CD4-positive, alpha-beta T cell treated with Interleukin-4 for 4 hours (primary cell): ENCODE measurements at regions not wholly inside any gene's neighbourhood (a gene's known extent, or its start where the extent isn't known, plus 50 kb on each side); places are given as distances from the start of the nearest gene placed in this dataset.
"Not testable (repeated sequence)": the region's sequence is repeated elsewhere in the genome, so short reads cannot be mapped to it uniquely, and the experiment has no call there.

Experiments
- DNase-seq: peaks from one replicate; pipeline ENCODE4 v3.0.0-alpha.2; 2020

- DNase-seq, result no peak
These were observed 121.2 kb upstream of the ERG start for GRCh38 chr21:38619480-38619879.

- DNase-seq, result no peak
These were observed 121.8 kb upstream of the ERG start for GRCh38 chr21:38619992-38620479.

- no peak for DNase-seq
These were observed 122.9 kb upstream of the ERG start for GRCh38 chr21:38621132-38621531.

GRCh38 chr21:38622081-38622826 is 124.0 kb upstream of the ERG start:
- no peak for DNase-seq

- no peak for DNase-seq
These were observed 124.5 kb upstream of the ERG start for GRCh38 chr21:38622827-38623209.

GRCh38 chr21:38623552-38623951 is 125.3 kb upstream of the ERG start:
- DNase-seq, result no peak

- DNase-seq, result no peak
These were observed 126.7 kb upstream of the ERG start for GRCh38 chr21:38625000-38625399.

GRCh38 chr21:38626306-38626705 is 128.0 kb upstream of the ERG start:
- DNase-seq, result no peak

GRCh38 chr21:38628349-38628748 is 130.1 kb upstream of the ERG start:
- DNase-seq, result no peak

GRCh38 chr21:38631206-38631605 is 132.9 kb upstream of the ERG start:
- DNase-seq, result no peak

GRCh38 chr21:38631676-38632075 is 133.4 kb upstream of the ERG start:
- DNase-seq, result no peak

- DNase-seq, result no peak
These were observed 138.9 kb upstream of the ERG start for GRCh38 chr21:38637161-38637560.

- DNase-seq, result no peak
These were observed 141.5 kb upstream of the ERG start for GRCh38 chr21:38639571-38640354.

GRCh38 chr21:38640355-38640742 is 142.1 kb upstream of the ERG start:
- DNase-seq, result not testable (repeated sequence)

- no peak for DNase-seq
These were observed 145.2 kb upstream of the ERG start for GRCh38 chr21:38643404-38644023.

- DNase-seq, result no peak
These were observed 147.0 kb upstream of the ERG start for GRCh38 chr21:38645282-38645681.

GRCh38 chr21:38646213-38646837 is 148.0 kb upstream of the ERG start:
- no peak for DNase-seq

- DNase-seq, result no peak
These were observed 150.8 kb upstream of the ERG start for GRCh38 chr21:38649120-38649519.

- DNase-seq, result no peak
These were observed 153.3 kb upstream of the ERG start for GRCh38 chr21:38651570-38651969.

GRCh38 chr21:38652396-38652795 is 153.3 kb upstream of the ETS2 start:
- no peak for DNase-seq

- no peak for DNase-seq
These were observed 151.1 kb upstream of the ETS2 start for GRCh38 chr21:38654580-38654979.

GRCh38 chr21:38658511-38658910 is 147.2 kb upstream of the ETS2 start:
- no peak for DNase-seq

- no peak for DNase-seq
These were observed 145.8 kb upstream of the ETS2 start for GRCh38 chr21:38659936-38660332.
